AG04450 (cell line): ENCODE measurements at regions not wholly inside any gene's neighbourhood (a gene's known extent, or its start where the extent isn't known, plus 50 kb on each side); places are given as distances from the start of the nearest gene placed in this dataset.

ENCODE experiments used
- CTCF ChIA-PET: fragments of 300-600, 350-600 bp; formaldehyde crosslinking; extraction: SDS; loops from one replicate; lab custom pipeline; 2022; ENCODE audit warnings: antibody characterized with exemption, inconsistent platforms; lab: Charles Lee
- POLR2A ChIA-PET: fragments of 350-600 bp; formaldehyde crosslinking; extraction: SDS; loops from one replicate; lab custom pipeline; 2021; ENCODE audit warnings: antibody characterized with exemption, inconsistent platforms; lab: Yijun Ruan, JAX
- DNase-seq: peaks from one replicate; pipeline ENCODE4 v3.0.0-alpha.2; 2011; ENCODE audit warnings: low read depth, low spot score
- H3K27ac ChIP-seq: one replicate; pipeline ENCODE4 v1.5.1; 2012; ENCODE audit warnings: low read depth, low read length, control low read depth
- H3K27me3 ChIP-seq: one replicate; pipeline ENCODE4 v1.6.0; 2012; ENCODE audit warnings: low read length; ENCODE audit not compliant: control insufficient read depth, insufficient read depth
- H3K4me3 ChIP-seq: 2 replicates; pipeline ENCODE4 v1.5.1; 2011; ENCODE audit warnings: mild to moderate bottlenecking, low read depth, low read length, control low read depth
- H3K9me3 ChIP-seq: 2 replicates; pipeline ENCODE4 v1.5.1; 2012; ENCODE audit warnings: low read length; ENCODE audit not compliant: control insufficient read depth, insufficient read depth
- CTCF ChIP-seq: IDR thresholded peaks from 2 replicates; pipeline ENCODE4 v1.5.1; 2011; ENCODE audit warnings: low read depth, low read length, control low read depth, inconsistent platforms

GRCh38 chr3:152623286-152623911, 211.5 kb upstream of the P2RY1 start:
- no peak overlapping the region for H3K27ac ChIP-seq
- TF ChIP-seq CTCF: no peak
- CTCF ChIA-PET: no interaction called here
- H3K9me3 ChIP-seq: no peaks in the 10 kb centered on the region
- H3K27me3 ChIP-seq: no peaks in the 10 kb centered on the region
- H3K4me3 ChIP-seq: no peak overlapping the region
- no peak for DNase-seq
- POLR2A ChIA-PET: no interaction called here

GRCh38 chr3:152626226-152626625, 208.7 kb upstream of the P2RY1 start:
- Histone ChIP-seq H3K4me3 (no peak overlapping the region), H3K9me3 (no peaks in the 10 kb centered on the region), H3K27me3 (no peaks in the 10 kb centered on the region), H3K27ac (no peak overlapping the region)
- TF ChIP-seq CTCF: no peak
- ChIA-PET POLR2A (no interaction called here), CTCF (no interaction called here)
- DNase-seq: no peak

- TF ChIP-seq CTCF: no peak
- Histone ChIP-seq H3K4me3 (no peak overlapping the region), H3K27me3 (no peaks in the 10 kb centered on the region), H3K27ac (no peak overlapping the region), H3K9me3 (no peaks in the 10 kb centered on the region)
- ChIA-PET CTCF (no interaction called here), POLR2A (no interaction called here)
- no peak for DNase-seq
Measured at GRCh38 chr3:152628496-152628895, 206.4 kb upstream of the P2RY1 start.

- H3K4me3 ChIP-seq: no peak overlapping the region
- ChIA-PET POLR2A (no interaction called here), CTCF (no interaction called here)
- no peaks in the 10 kb centered on the region for H3K9me3 ChIP-seq
- no peaks in the 10 kb centered on the region for H3K27me3 ChIP-seq
- TF ChIP-seq CTCF: no peak
- DNase-seq: no peak
- no peak overlapping the region for H3K27ac ChIP-seq
Measured at GRCh38 chr3:152629363-152630122, 205.4 kb upstream of the P2RY1 start.

- Histone ChIP-seq H3K9me3 (no peaks in the 10 kb centered on the region), H3K27me3 (no peaks in the 10 kb centered on the region), H3K27ac (no peak overlapping the region), H3K4me3 (no peak overlapping the region)
- POLR2A ChIA-PET: no interaction called here
- DNase-seq: no peak
- TF ChIP-seq CTCF: no peak
- CTCF ChIA-PET: no interaction called here
Measured at GRCh38 chr3:152635389-152635788, 199.5 kb upstream of the P2RY1 start.
